Hematopoietic multipotent progenitor cell (in vitro differentiated cells): ENCODE measurements at regions not wholly inside any gene's neighbourhood (a gene's known extent, or its start where the extent isn't known, plus 50 kb on each side); places are given as distances from the start of the nearest gene placed in this dataset.

ENCODE experiments used
- DNase-seq, 3 donors: peaks; one replicate each; pipeline ENCODE4 v3.0.0-alpha.2; 2011 to 2015; ENCODE audit warnings: low read depth in 2 of 3, low spot score in 2 of 3

DNA sequence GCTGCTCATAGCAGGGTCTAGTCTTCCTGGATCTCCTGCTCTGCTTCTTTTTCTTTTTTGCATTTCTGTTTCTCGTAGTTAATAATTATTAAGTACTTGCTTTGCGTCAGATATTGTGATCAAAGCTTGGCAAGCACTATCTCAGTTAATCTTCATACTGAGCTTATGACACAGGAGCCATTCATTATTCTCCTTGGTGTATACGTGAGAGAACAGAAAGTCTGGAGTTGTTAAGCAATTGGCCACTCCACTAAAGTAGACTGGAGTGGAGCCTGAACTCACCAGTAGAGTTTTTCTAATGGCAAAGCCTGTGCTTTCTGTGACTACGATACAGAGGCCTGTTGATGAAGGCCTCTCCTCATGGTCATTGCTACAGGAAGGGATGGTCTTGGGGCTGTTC lies 285.9 kb downstream of the RFC3 start:
- no peak for DNase-seq

DNA sequence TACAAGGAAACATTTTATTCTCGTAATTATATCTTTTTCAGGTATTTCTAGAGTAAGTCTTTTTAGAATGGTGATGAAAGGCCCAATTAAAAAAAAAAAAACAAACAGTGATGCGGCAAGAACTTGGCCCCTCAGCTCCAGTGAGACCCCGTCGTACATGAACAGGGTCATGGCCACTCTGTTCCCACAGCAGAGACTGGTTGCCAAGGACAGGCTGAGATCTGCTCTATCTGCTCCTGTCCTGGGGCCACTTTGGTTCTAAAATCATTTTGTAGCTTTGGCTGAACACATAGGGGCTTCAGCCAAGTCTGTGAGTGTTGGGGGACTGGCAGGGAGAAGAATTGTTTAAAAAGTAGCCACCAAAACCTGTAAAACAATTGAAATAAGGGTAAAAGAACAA lies 286.9 kb downstream of the RFC3 start:
- DNase-seq, result no peak

DNA sequence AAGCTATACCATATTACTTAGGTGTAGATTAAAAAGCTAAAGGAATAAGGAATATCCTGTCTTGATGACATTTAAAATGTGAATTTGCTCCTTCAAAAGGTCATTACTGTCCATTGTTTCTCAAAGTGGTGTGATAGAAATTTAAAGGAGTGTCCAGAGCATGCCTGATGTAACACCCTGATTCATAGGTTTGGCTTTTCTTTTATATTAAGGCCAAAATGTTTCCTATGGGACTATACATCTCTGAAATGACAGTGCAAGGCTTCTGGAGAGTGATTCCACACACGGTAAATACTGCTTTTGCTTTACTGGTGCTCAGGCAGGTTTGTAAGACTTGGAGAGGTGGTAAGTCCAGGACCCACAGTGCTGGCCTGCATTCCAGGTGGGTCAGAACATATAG lies 289.9 kb downstream of the RFC3 start:
- DNase-seq, result no peak

DNA sequence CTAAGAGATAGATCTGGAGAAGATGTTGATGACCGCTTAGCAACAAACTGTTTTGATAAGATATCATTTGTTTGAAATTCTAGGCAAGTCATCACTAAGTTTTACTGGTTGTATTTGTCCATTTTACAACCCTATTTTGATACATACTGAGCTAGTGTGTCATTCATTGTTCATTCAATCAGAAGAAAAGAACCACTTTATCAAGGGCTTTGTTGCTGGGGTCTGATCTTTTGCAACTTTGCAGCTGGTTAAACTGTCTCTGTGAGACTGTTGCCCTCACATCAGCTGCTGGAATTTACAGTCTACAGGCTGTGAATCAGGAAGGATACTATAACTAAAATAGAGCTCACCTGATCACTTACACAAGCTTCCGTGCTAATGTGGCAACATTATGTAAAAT lies 290.5 kb downstream of the RFC3 start:
- no peak for DNase-seq

DNA sequence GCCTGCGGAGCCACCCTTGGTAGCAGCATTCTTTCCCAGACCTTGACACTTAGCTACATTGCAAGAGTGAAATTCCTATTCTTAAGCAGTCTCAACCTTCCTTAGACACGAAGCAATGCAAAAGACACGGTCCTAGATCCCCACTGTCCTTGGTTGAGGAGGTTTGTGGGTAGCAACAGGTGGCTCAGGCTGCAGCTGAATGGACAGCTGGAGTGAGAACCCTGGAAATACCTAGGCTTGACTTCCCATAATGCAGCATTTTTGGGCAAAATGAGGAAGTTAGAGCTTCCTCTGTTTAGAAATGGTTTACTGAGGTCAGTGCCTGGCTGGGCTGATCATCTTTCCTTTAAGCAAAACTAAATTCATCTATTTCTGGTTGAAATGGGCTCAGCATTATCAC lies 296.6 kb downstream of the RFC3 start:
- peak in 2 of 3 donors; percentile 0 to 6 for DNase-seq

DNA sequence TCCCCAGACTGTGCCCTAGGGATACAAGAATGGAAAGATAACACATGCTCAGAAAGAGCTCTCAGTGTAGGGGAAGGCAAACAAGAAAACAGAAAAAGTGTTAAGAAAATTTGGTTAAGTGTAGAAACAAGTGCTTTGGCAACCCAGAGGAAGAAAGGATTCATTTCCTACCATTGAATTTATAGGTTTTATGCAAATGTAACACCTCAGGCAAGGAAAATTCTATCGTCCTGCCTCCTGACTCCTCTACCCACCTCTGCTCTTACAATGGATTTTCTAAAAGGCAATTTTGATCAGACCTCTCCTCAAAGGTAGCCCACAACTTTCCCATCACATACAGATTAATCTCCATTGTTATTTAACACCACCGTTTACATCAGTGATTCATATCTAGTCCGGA lies 298.7 kb downstream of the RFC3 start:
- no peak for DNase-seq

DNA sequence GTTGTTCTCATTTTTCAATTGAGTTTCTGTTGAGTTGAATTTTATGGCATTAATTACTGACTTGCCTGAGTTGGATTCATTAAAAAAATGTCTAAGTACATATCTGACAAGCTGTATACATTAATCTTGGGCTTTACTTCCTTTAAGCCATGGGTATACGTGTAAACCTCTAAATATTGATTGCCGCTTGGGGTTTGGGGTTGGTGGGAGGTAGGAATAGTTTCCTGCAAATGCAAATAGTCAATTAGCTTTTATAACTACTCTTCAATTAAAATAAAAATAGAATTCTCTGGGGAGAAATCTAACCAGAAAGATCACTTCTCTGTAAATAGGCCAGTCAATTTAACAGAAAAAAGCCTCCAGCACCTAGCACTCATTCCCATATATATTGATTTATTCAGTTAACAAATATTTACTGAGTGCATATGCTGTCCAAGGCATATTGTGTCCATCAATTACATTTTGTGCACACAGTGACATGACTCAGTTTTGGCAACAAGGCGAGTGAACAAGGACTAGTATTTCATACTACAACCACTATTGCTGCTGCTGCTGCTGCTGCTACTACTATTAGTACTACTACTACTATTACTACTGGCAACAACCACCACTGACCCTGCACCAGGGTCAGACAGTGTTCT lies 306.8 kb downstream of the RFC3 start:
- no peak for DNase-seq

DNA sequence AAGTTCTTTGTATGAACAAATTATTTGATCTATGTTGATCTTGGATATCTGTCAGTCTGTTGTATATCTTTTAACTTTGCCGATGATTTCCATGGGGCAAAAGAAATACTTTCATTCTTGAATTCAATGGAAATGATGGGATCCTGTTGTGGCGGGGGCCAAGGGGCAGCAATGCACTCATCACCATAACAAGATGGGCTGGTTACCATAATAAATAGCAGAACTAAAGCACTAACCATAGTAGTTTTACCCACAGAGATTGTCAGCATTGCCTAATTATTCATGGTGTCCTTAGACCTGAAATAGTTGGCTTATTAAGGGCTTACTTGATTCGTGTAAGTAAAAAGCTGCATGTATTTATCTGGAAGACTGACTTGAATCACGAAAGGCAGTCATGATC lies 309.6 kb downstream of the RFC3 start:
- no peak for DNase-seq

DNA sequence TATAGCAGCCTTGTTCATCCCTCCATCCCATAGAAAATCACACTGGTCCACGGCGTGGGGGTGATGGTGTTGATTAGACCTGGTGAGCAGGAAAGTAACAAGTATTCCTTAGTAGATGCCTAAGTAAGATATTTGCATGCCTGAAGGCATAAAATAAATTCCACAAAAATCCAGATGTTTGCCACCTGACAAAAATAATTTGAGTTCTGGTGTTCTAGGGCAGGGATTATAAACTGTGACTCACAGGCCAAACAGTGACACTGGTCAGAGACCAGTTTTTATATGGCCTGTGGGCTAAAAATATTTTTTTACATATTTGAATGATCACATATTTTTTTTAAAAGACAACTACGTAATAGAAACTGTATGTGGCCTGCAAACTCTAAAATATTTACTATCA lies 310.7 kb downstream of the RFC3 start:
- DNase-seq, result no peak

DNA sequence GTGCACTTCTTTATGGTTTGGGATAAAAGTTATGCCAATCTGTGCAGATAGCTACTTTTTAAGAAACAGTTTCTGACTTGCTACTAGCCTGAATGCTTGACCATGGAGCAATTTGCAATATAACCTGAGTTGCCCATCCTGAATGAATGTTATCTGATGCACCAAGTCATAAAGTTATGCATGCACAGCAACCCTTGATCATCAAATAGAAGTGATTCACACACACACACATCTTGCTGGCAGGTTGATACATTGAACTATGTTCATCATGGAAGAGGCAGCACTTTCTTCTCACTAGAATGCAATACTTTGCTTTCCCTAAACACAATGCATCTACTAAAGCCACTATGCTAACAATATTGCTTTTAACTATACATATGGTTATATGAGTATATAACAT lies 311.5 kb downstream of the RFC3 start:
- no peak for DNase-seq

DNA sequence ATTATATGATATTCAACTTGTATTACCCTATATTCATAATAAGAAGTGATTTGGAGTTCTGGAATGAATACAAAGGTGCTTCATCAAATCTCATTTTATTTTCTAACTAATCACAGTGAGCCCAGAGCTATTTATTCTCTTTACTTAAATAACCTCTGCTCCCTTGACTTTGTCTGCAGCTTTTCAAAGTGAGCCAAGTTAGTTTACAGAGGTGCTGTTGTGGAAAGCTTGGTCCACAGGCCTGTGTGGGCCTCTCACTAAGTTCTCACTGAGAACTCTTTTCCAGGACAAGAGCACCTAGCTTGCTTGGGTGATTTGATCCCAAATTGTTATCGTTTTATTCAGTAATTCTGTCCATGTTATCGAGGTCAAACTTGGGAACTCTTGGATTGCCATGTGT lies 319.3 kb downstream of the RFC3 start:
- DNase-seq, result no peak

DNA sequence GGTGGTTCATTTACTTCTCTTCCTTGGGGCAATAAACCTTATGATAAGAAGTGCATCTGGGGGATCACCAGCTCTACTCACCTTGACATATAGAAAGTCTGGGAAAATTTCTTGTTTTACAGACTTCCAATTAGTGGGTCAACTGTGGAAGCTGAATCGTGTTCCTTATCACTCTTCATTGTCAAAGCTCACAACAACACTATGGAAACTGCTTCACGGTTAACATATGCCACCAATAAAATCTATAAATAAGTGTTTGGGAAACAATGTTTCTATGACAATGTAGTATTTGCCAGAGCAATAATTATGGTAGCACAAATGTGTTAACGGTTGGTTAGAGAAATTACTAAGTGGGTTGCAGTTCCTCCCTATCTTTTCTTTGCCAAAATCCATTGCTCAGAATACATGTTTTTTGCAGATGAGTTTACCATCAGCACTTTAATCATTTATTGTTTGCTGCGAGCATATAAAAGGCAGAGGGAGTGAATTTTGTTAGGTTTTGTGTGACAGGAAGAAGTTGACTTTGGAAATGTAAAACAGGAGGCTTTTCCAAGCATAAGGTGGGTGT lies 321.8 kb downstream of the RFC3 start:
- no peak for DNase-seq

DNA sequence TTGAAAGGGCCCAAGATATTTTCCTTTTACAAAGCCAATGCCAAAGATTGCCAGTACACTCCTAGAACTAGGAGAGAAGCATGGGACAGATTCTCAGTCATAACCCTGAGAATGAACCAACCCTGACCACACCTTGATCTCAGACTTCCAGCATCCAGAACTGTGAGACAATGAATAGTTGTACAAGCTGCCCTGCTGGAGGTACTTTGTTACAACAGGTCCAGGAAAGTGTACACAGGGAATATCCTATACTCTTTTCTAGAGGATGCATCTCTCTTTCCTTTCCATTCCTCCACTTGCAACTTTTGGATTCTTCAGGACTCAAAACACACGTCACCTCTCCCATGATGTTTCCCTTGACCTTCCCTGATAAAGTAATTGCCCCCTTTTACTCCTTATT lies 325.7 kb downstream of the RFC3 start:
- no peak for DNase-seq

DNA sequence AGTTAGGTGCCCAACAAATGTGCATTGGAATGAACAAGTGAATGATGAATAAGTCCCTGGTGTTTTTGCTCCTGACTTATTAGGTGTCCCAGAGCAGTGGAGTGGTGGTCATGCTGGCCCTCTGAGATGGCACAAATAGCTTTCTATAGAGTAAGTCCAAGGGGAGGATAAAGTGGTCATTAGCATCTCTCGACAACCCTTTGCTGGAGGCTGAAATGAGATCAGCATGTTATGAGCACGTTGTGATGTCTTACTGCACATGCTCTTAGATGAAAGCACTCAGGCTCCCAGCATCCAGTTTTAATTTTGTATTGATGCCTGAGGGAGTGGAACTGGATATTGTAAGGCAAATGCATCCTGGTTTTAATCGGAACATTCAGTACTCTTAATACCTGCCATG lies 326.2 kb downstream of the RFC3 start:
- no peak for DNase-seq

DNA sequence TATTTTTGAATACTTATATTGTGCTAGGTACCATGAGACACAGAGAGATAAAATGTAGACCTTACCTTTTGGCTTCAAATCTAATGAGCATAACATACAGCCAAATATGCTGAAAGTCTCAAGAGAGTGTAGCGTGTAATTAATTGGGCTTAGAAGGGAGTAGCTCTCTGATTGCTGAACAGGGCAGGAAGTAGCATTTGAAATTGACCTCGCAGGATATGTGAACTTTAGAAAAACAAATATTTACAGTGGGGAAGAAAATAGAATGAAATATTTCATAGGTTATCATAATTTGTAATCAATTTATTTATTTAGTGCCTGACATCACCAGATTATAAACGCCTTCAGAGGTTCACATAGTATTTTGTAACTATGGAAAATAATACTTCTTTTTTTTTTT lies 327.1 kb downstream of the RFC3 start:
- DNase-seq, result no peak

DNA sequence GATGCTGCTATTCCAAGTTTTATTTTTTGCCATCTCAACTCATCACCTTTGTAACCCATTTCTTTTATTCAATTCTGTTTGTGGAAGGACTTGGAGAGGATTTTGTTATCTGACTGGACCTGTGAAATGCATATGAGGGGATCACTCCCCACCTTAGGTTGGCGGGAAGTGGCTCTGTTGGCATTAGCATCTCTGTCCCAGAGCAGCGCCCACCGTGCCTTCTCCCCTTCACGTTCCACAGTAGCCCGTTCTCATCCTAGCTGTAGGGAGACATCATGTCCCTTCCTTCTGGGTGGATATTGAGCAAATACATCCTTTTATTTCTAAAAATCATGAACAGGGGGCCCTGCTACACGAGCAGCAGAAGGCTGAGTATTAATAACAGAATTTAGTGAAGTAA lies 330.4 kb downstream of the RFC3 start:
- DNase-seq, result no peak

DNA sequence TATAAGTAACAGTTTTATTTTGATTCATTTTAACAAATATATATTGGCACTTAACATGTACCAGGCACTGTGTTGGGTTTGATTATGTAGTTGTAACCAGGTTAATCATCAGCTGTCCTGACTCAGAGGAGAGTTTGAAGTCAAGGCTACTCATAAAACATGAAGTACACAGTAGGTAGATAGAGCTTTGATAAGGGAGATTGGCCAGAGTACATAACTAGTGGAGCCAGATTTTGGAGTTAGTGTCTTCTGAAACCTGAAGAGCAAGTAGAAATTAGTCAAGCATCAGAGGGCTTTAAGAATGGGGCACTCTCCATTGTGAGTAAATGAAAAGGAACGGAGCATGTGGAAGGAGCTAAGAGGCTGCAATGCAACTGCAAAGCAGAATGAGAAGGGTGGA lies 333.9 kb downstream of the RFC3 start:
- DNase-seq, result no peak

DNA sequence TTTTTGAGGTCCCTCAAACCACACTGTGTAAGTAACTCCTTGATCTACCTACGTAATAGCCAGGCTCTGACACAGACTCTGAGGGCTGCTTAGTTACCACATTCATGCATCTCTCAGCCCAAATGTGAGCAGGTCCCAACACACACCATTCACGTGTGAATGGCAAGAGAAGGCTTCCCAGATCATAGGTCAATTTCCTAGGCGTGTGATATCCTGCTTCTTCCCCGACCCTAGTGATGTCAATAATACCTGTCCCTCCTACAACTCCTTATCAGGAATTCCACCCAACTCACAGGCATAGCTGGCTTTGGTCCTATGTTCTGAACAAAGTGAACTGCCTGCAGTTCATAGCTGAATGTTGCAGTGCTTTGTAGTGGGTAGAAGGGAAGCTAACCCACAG lies 334.5 kb downstream of the RFC3 start:
- no peak for DNase-seq

DNA sequence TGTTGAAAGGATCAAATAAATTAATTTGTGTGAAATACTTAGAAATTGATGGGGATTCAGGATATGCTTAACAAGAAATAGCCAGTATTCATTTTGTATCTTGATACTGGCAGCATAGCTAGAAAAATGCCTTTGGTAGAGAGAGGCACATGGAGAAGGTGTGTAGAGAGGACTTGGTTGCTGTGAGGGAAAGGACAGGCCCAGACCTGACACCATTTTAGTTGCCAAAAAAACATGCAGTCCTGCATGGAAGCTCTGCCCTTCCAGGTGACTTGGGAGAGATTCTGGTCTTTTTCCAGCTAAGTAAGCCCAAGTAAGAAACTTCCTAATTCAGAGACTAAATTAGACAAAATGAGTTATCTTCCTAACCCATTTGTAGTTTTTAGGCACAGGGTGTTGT lies 335.0 kb downstream of the RFC3 start:
- DNase-seq, result no peak

DNA sequence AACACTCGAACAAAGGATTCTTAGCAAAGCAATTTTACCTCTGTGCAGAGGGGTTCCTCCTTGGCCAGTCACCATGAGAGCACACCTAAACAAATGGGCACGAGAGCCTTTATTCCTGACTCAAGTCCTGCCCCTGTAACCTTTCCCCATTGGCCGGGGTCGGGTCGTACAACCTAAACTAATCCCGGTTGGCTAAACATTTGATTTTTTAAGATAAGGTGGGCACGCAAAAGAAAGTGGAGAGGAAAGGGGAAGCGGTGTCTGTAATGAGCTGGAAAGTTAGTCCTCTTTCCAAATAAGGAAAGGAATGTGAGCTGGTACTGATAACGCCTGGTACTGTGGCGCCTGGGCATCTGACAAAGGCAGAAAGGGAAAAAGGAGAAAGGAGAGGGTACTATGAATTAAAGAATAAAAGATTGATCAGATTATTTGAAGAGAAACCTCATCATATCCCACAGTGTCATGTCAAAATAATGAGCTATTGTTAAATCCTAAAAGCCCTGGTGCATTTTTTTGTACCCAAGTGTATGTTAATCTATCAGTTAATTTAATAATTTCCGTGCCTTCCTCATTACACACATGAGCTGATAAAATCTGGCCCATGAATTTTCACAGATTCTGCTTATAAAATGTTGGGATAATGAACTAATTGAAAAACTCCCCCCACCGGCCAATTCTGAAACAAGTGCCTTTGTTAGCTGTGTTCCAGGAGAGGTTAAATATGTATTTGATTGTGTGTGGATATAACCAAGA lies 335.7 kb downstream of the RFC3 start:
- DNase-seq, result no peak

DNA sequence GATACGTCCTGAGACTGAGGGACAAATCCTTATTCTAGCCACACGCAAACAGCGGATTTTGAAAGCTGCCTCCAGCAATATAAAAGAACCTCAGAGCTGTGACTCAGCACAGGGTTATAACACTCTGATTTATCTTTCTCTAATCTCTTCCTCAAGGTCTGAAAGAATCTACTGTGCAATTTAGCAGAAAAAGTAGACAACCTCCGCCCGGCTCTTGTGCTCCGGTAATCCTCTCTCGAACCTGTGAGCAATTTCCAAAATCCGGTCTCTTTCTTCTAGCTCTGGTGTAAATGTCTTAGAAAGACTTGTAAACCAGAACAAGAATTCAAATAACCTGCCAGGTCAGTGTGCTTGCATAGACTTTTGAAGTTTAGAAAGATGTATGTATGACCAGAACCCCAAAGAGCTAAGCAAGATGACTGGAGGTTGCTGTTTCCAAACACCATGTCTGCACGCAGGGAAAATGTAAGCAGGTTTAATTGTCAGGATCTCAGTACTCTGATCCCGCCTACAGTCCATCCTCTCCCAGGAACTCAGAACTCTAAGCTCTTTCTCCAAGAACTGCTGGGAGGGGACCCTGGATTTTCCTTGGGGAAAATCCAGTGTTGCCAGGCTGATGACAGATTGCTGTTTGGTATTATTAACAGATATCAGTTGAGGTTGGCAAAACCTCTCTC lies 338.1 kb downstream of the RFC3 start:
- DNase-seq, result peak in 2 of 3 donors; percentile 46 to 66

DNA sequence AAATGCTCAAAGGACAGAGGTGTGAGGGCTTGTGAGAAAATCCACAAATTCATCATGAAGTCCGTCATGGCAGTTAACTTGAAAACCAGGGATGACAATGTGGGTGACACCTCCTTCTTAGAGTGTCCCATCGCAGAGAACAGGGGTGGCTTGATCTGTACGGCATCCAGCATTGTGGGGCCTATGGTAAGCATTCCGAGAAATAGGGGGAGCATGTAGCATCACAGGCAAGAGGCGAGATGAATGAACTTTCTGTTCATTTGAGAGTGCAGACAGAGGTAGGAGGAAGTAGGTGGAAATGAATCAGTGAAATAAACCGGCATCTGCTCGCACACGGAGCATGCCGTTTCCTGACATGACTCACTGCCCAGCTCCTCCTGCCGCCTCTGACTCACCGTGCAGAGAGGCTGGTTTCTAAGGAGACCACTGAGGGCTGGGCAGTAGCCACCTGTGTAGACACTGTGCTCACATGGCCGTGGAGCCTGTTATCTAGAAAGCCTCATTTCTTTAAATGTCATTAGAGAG lies 339.0 kb downstream of the RFC3 start:
- DNase-seq, result peak in 2 of 3 donors; percentile 94 to 97
